Spleen (tissue), 11 donors: ENCODE measurements at regions not wholly inside any gene's neighbourhood (a gene's known extent, or its start where the extent isn't known, plus 50 kb on each side); places are given as distances from the start of the nearest gene placed in this dataset.
A peak's percentile ranks its signal among the peaks of the same experiment; 100 is the strongest.

Source experiments
- DNase-seq: peaks from one replicate; pipeline ENCODE4 v3.0.0-alpha.2; 2020
- H3K27ac ChIP-seq, 8 donors: fragments of 200-600 bp; sonication (generic) in 7 of 8; 1 replicate in 4 of 8; 2 replicates in 4 of 8; pipeline versions ENCODE4 v1.5.0 to v1.8.0; 2016 to 2021; ENCODE audit warnings: inconsistent platforms in 4 of 8, mild to moderate bottlenecking in 4 of 8, moderate library complexity in 1 of 8
- H3K27me3 ChIP-seq, 7 donors: fragments of 200-600 bp; sonication (generic) in 6 of 7; replicated peaks in 1 of 7; 1 replicate in 4 of 7; 2 replicates in 3 of 7; pipeline versions ENCODE4 v1.5.0 to v1.8.0; 2016 to 2021; ENCODE audit warnings: inconsistent platforms in 3 of 7, mild to moderate bottlenecking in 1 of 7
- H3K36me3 ChIP-seq, 6 donors: fragments of 200-600 bp; sonication (generic) in 5 of 6; 1 replicate in 4 of 6; 2 replicates in 2 of 6; pipeline versions ENCODE4 v1.5.0 to v1.8.0; 2016 to 2021; ENCODE audit warnings: inconsistent platforms in 2 of 6
- H3K4me1 ChIP-seq, 6 donors: fragments of 200-600 bp; sonication (generic) in 5 of 6; 1 replicate in 3 of 6; 2 replicates in 3 of 6; pipeline versions ENCODE4 v1.5.0 to v1.8.0; 2016 to 2021; ENCODE audit warnings: inconsistent platforms in 3 of 6
- H3K4me3 ChIP-seq, 8 donors: fragments of 200-600 bp; sonication (generic) in 7 of 8; 1 replicate in 4 of 8; 2 replicates in 4 of 8; pipeline versions ENCODE4 v1.5.0 to v1.8.0; 2016 to 2021; ENCODE audit warnings: inconsistent platforms in 4 of 8, mild to moderate bottlenecking in 4 of 8, moderate library complexity in 2 of 8
- H3K9me3 ChIP-seq, 8 donors: fragments of 200-600 bp; sonication (generic) in 7 of 8; 1 replicate in 4 of 8; 2 replicates in 4 of 8; pipeline versions ENCODE4 v1.5.0 to v1.8.0; 2016 to 2021; ENCODE audit warnings: inconsistent platforms in 4 of 8
- POLR2A ChIP-seq, 3 donors: fragments of 450-650 bp; IDR thresholded peaks; one replicate each; pipeline ENCODE4 v1.5.1; 2017; ENCODE audit warnings: antibody characterized with exemption in 3 of 3, mild to moderate bottlenecking in 1 of 3
- POLR2AphosphoS5 ChIP-seq, 3 donors: sonication (generic); formaldehyde crosslinking; IDR thresholded peaks; one replicate each; pipeline ENCODE4 v1.5.1; 2017; ENCODE audit warnings: antibody characterized with exemption in 3 of 3
- WGBS, 5 donors: extraction: QIAGEN DNeasy Blood & Tissue Kit in 3 of 5; methylation state at CpG; one replicate each; pipeline versions ENCODE4 v1.1.5 to v1.1.7; 2013 to 2018; 5-methylcytosine and 5-hydroxymethylcytosine counted together
- intact Hi-C: fragments of 100-400 bp; cut with DNase I; formaldehyde crosslinking; loops from one replicate; pipeline ENCODE4 v1.15.0; 2023; ENCODE audit warnings: low total_unique reads
- TF ChIP-seq, protein P1 (sequence below), 11 experiments: fragments of 200-600 bp in 7 of 11; fragments of 450-650 bp in 4 of 11; sonication (generic) in 4 of 11; IDR thresholded peaks in 8 of 11; conservative IDR thresholded peaks in 3 of 11; 1 replicate in 7 of 11; 2 replicates in 4 of 11; pipeline versions ENCODE4 v1.4.0 to v1.8.0; 2016 to 2021; ENCODE audit warnings: antibody characterized with exemption in 11 of 11, inconsistent platforms in 4 of 11, mild to moderate bottlenecking in 1 of 11
- donor health status: healthy with polysubstance abuse.
- donor health status: DM: no; HTN: no; CAD: no; lungs with moderate emphysema.
- donor health status: DM: no; HTN: no; CAD: no.
- donor health status: Bipolar disorder and iron deficiency.
- donor health status: healthy.
- donor health status: DM: no; HTN: no; CAD: no.
- donor health status: DM: yes; HTN: yes; CAD: no.

GRCh38 chr9:135244271-135245221, 157.1 kb downstream of the OLFM1 start:
- Histone ChIP-seq H3K4me3 (no peak overlapping the region), H3K4me1 (no peaks in the 10 kb centered on the region), H3K27me3 (peaks cover 0 to 76% (median 8%) of the 10 kb centered on the region in 7 donors), H3K27ac (no peak overlapping the region), H3K36me3 (no peaks in the 10 kb centered on the region), H3K9me3 (no peaks in the 10 kb centered on the region)
- WGBS, 5 donors: 79 to 90% (median 87%) methylated on average over 22 to 42 of the region's 42 CpGs
- TF ChIP-seq, protein P1, sequence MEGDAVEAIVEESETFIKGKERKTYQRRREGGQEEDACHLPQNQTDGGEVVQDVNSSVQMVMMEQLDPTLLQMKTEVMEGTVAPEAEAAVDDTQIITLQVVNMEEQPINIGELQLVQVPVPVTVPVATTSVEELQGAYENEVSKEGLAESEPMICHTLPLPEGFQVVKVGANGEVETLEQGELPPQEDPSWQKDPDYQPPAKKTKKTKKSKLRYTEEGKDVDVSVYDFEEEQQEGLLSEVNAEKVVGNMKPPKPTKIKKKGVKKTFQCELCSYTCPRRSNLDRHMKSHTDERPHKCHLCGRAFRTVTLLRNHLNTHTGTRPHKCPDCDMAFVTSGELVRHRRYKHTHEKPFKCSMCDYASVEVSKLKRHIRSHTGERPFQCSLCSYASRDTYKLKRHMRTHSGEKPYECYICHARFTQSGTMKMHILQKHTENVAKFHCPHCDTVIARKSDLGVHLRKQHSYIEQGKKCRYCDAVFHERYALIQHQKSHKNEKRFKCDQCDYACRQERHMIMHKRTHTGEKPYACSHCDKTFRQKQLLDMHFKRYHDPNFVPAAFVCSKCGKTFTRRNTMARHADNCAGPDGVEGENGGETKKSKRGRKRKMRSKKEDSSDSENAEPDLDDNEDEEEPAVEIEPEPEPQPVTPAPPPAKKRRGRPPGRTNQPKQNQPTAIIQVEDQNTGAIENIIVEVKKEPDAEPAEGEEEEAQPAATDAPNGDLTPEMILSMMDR (IDR thresholded peaks at IDR 0.05 in 8 of 11, conservative IDR thresholded peaks at IDR 0.05 in 3 of 11): no peak
- intact Hi-C loops: no loop called here
- peak; percentile 62 for DNase-seq

DNA sequence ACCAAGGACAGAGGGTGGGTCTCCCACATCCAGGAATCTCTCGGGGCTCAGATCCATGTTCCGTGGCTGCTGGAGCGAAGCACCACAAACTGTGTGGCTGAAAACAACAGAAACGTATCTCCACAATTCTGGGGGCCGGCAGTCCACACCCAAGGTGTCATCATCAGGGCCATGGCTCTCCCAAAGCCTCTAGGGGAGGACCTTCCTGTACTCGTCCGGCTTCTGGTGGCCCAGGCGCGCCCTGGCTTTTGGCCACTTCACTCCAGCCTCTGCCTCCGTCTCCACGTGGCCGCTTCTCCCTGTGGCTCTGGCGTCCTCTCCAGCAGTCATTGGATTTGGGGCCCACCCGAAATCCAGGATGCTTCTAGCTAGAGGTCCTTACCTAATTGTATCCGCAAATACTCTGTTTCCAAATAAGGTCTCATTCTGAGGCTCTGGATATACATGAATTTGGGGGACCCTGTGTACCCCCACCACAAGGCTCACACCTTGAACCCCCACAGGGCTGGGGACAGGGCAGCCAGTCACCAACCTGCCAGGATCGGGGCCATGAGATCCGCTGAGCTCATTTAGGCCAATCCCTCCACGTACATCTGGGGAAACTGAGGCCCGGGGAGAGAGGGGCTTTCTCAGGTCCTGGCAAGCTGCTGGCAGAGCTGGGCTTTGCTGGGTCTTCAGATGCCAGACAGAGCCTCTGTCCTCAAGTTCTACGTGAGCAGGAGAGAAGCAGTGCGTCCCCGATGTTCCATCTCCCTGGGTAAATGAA, 158.2 kb downstream of the OLFM1 start:
- Histone ChIP-seq H3K27ac (no peak overlapping the region), H3K4me3 (no peak overlapping the region), H3K4me1 (no peaks in the 10 kb centered on the region), H3K36me3 (no peaks in the 10 kb centered on the region), H3K27me3 (peaks cover 0 to 77% (median 8%) of the 10 kb centered on the region in 7 donors), H3K9me3 (no peaks in the 10 kb centered on the region)
- peak; percentile 41 for DNase-seq
- TF ChIP-seq POLR2A (IDR thresholded peaks at IDR 0.05) (no peak), POLR2AphosphoS5 (IDR thresholded peaks at IDR 0.05) (no peak)
- TF ChIP-seq, protein P1 (IDR thresholded peaks at IDR 0.05 in 8 of 11, conservative IDR thresholded peaks at IDR 0.05 in 3 of 11): no peak
- WGBS, 5 donors: 81 to 91% (median 89%) methylated on average over 19 to 22 of the region's 22 CpGs
- intact Hi-C loops: no loop called here

- WGBS, 5 donors: 63 to 70% (median 67%) methylated on average over 22 to 23 of the region's 23 CpGs
- DNase-seq: peak; percentile 39
- intact Hi-C loops: no loop called here
Measured at GRCh38 chr9:135246248-135247205, 159.1 kb downstream of the OLFM1 start.

More at GRCh38 chr9:135246248-135247205, 159.1 kb downstream of the OLFM1 start:
- Histone ChIP-seq H3K27me3 (peaks cover 0 to 81% (median 8%) of the 10 kb centered on the region in 7 donors), H3K4me3 (no peak overlapping the region), H3K9me3 (no peaks in the 10 kb centered on the region), H3K4me1 (no peaks in the 10 kb centered on the region), H3K27ac (no peak overlapping the region), H3K36me3 (no peaks in the 10 kb centered on the region)
- no peak for TF ChIP-seq POLR2A (IDR thresholded peaks at IDR 0.05)
- TF ChIP-seq POLR2AphosphoS5 (IDR thresholded peaks at IDR 0.05): no peak
- TF ChIP-seq, protein P1 (IDR thresholded peaks at IDR 0.05 in 8 of 11, conservative IDR thresholded peaks at IDR 0.05 in 3 of 11): no peak
